Activated B cell treated with CpG ODN at 0.5 μM for 24 hours (primary cell): ENCODE measurements at regions not wholly inside any gene's neighbourhood (a gene's known extent, or its start where the extent isn't known, plus 50 kb on each side); places are given as distances from the start of the nearest gene placed in this dataset.

Experiments
- ATAC-seq: fragments of 200-7000 bp; cut with Tn5 transposase; one replicate; pipeline ENCODE4 v1.10.0; 2021; ENCODE audit warnings: low read depth, mild to moderate bottlenecking, moderate library complexity
- CTCF ChIA-PET: fragments of 350-600 bp; sonication (Branson Sonifier 250); formaldehyde crosslinking; loops from one replicate; lab custom pipeline; 2021; ENCODE audit warnings: antibody characterized with exemption; lab: Charles Lee
- POLR2A ChIA-PET: fragments of 350-600 bp; sonication (Branson Sonifier 250); formaldehyde crosslinking; loops from one replicate; lab custom pipeline; 2021; ENCODE audit warnings: antibody characterized with exemption; lab: Charles Lee
- DNase-seq: peaks from one replicate; pipeline ENCODE4 v3.0.0; 2022
- H3K27ac Mint-ChIP-seq: one replicate; pipeline ENCODE4 v1.8.0; 2020; ENCODE audit warnings: mixed read lengths
- H3K27me3 Mint-ChIP-seq: one replicate; pipeline ENCODE4 v1.8.0; 2021; ENCODE audit warnings: mixed read lengths
- H3K36me3 Mint-ChIP-seq: one replicate; pipeline ENCODE4 v1.8.0; 2021; ENCODE audit warnings: low read depth, mixed read lengths
- H3K4me1 Mint-ChIP-seq: one replicate; pipeline ENCODE4 v1.8.0; 2021; ENCODE audit warnings: mixed read lengths
- H3K4me3 Mint-ChIP-seq: one replicate; pipeline ENCODE4 v1.8.0; 2020; ENCODE audit warnings: mild to moderate bottlenecking, mixed read lengths
- H3K9me3 Mint-ChIP-seq: one replicate; pipeline ENCODE4 v1.8.0; 2020; ENCODE audit warnings: mixed read lengths
- intact Hi-C: fragments of 100-400 bp; cut with micrococcal nuclease; formaldehyde crosslinking; loops from one replicate; pipeline ENCODE4 v1.15.1; 2024
- TF ChIP-seq, protein P1 (sequence below): fragments of 200-600 bp; IDR thresholded peaks from one replicate; pipeline ENCODE4 v1.8.0; 2022; ENCODE audit warnings: antibody characterized with exemption, mild to moderate bottlenecking

DNA sequence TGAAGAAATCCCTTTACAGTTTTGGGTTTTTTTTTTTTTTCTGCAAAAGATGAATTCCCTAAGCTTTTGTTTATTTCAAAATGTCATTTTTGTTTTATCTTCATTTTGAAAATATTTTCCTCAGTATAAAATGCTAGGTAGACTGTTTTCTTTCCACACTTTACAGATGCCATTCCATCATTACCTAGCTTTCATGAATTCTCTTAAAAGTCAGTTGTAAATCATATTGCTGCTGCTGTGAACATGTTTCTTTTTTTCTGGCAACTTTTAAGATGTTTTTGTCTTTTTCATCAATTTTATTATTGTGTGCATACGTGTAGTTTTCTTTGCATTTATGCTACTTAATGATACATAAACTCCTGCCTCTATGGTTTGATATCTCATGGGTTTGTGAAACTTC, 168.3 kb downstream of the FAXC start:
- ChIA-PET CTCF (no interaction called here), POLR2A (no interaction called here)
- TF ChIP-seq, protein P1, sequence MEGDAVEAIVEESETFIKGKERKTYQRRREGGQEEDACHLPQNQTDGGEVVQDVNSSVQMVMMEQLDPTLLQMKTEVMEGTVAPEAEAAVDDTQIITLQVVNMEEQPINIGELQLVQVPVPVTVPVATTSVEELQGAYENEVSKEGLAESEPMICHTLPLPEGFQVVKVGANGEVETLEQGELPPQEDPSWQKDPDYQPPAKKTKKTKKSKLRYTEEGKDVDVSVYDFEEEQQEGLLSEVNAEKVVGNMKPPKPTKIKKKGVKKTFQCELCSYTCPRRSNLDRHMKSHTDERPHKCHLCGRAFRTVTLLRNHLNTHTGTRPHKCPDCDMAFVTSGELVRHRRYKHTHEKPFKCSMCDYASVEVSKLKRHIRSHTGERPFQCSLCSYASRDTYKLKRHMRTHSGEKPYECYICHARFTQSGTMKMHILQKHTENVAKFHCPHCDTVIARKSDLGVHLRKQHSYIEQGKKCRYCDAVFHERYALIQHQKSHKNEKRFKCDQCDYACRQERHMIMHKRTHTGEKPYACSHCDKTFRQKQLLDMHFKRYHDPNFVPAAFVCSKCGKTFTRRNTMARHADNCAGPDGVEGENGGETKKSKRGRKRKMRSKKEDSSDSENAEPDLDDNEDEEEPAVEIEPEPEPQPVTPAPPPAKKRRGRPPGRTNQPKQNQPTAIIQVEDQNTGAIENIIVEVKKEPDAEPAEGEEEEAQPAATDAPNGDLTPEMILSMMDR, result no peak
- Mint-ChIP-seq H3K4me3 (no peak overlapping the region), H3K4me1 (no peaks in the 10 kb centered on the region), H3K27ac (no peak overlapping the region), H3K27me3 (peaks cover 2% of the 10 kb centered on the region), H3K9me3 (peaks cover 18% of the 10 kb centered on the region), H3K36me3 (no peaks in the 10 kb centered on the region)
- ATAC-seq, result no peak
- no peak for DNase-seq
- intact Hi-C loops, result no loop called here

DNA sequence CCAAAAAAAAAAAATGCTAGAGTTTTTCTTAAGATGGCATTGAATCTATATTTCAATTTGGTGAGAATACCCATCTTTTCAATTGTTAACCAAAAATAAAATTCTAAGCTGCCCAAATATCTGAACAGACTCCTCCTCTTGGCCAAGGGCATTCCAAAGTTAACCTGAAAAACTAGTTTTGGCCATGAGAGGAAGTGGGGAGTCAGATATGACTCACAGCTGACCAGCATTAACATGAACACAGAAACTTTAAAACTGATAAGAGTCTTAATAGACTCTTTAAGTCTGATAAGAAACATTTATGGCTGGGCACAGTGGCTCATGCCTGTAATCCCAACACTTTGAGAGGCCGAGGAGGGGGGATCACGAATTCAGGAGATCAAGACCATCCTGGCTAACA, 171.3 kb downstream of the FAXC start:
- H3K4me3 Mint-ChIP-seq, result no peak overlapping the region
- no peaks in the 10 kb centered on the region for H3K27me3 Mint-ChIP-seq
- H3K36me3 Mint-ChIP-seq, result no peaks in the 10 kb centered on the region
- ChIA-PET CTCF (no interaction called here), POLR2A (no interaction called here)
- TF ChIP-seq, protein P1, result no peak
- peaks cover 18% of the 10 kb centered on the region for H3K9me3 Mint-ChIP-seq
- H3K27ac Mint-ChIP-seq, result no peak overlapping the region
- intact Hi-C loops, result no loop called here
- no peak for DNase-seq
- ATAC-seq, result no peak
- H3K4me1 Mint-ChIP-seq, result no peaks in the 10 kb centered on the region

DNA sequence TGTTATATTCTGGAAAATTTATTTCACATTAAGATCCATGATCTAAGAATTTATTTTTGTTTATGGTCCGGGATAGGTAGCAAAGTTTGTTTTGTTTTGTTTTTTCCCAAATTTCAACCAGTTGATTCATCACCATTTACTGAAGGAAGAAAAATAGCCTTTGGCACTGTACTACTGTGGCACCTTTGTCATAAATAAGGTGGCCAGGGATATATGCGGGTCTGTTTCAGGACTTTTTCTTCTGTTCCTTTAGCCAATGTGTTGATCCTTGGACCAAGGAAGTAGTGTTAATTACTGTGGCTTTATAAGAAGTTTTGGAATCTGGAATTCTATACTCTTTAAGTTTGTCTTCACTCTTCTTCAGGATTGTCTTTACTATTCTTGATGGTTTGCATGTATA, 171.7 kb downstream of the FAXC start:
- Mint-ChIP-seq H3K27me3 (no peaks in the 10 kb centered on the region), H3K27ac (no peak overlapping the region), H3K4me1 (no peaks in the 10 kb centered on the region), H3K4me3 (no peak overlapping the region), H3K9me3 (peaks cover 18% of the 10 kb centered on the region), H3K36me3 (no peaks in the 10 kb centered on the region)
- CTCF ChIA-PET, result no interaction called here
- TF ChIP-seq, protein P1, result no peak
- ATAC-seq, result no peak
- no peak for DNase-seq
- intact Hi-C loops, result no loop called here
- POLR2A ChIA-PET, result no interaction called here

DNA sequence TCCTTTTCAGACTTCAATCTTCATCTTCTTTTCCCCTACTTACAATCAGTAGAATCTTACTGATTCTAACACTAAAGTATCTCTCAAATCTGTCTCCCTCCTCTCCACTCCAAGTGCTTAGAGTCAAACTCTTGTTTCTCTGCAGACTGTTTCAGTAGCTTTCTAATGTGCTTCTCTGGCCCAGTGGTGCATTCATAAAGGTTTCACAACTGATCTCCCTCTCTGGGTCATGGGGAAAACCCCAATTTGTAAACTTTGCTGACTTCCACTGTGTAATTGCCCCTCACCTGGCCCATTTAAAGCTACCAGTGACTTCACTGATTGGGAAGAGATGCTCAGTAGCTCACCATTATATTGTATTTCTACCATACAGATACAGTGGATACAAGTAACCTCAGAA, 183.6 kb downstream of the FAXC start:
- CTCF ChIA-PET, result no interaction called here
- TF ChIP-seq, protein P1, result no peak
- ATAC-seq (no peak), DNase-seq (no peak)
- H3K27me3 Mint-ChIP-seq, result peaks cover 5% of the 10 kb centered on the region
- H3K4me1 Mint-ChIP-seq, result no peaks in the 10 kb centered on the region
- H3K9me3 Mint-ChIP-seq, result no peaks in the 10 kb centered on the region
- no peaks in the 10 kb centered on the region for H3K36me3 Mint-ChIP-seq
- no peak overlapping the region for H3K4me3 Mint-ChIP-seq
- no peak overlapping the region for H3K27ac Mint-ChIP-seq
- intact Hi-C loops, result no loop called here
- POLR2A ChIA-PET, result no interaction called here

DNA sequence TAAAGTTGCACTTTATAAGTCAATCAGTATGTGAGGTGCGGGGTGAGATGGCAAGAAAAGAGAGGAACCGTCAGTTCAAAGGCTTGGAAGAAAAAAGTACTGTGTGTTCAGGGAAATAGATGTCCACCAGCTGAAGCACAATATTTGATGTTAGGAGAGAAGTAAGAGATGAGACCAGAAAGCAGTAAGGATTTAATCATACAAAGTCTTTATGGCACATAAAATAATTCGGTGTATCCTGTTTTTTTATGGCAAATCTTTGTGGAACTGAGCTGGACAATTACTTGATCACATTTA, 197.2 kb downstream of the FAXC start:
- Mint-ChIP-seq H3K4me1 (no peaks in the 10 kb centered on the region), H3K4me3 (no peak overlapping the region), H3K9me3 (no peaks in the 10 kb centered on the region), H3K27ac (no peak overlapping the region), H3K36me3 (no peaks in the 10 kb centered on the region), H3K27me3 (peaks cover 5% of the 10 kb centered on the region)
- intact Hi-C loops, result no loop called here
- no peak for DNase-seq
- ChIA-PET CTCF (no interaction called here), POLR2A (no interaction called here)
- ATAC-seq, result no peak
- TF ChIP-seq, protein P1, result no peak
